ENCODE measurements at regions not wholly inside any gene's neighbourhood (a gene's known extent, or its start where the extent isn't known, plus 50 kb on each side); places are given as distances from the start of the nearest gene placed in this dataset.

DNA sequence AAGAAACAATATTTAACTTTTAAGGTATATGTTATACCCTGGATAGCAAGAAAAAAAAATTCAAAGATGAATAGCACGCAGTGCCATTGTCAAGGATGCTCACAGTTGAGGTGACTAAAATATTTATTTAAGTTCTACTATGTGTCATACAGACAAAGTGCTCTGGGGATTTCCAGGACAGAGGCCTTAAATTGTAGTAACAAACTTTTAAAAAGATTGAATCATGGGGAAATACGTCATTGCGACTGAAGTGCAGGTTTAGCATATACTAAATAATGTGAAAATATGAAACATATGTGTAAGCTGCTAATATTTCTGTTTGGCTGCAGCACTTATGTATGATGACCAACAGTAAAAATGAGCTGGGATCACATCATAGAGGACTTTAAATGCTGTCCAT lies 748.0 kb upstream of the PCDH7 start:
- no peak for TF ChIP-seq EZH2phosphoT487 (IDR thresholded peaks at IDR 0.05; ENCODE audit: borderline replicate concordance, low read depth, low read length)
- TF ChIP-seq, protein P1, sequence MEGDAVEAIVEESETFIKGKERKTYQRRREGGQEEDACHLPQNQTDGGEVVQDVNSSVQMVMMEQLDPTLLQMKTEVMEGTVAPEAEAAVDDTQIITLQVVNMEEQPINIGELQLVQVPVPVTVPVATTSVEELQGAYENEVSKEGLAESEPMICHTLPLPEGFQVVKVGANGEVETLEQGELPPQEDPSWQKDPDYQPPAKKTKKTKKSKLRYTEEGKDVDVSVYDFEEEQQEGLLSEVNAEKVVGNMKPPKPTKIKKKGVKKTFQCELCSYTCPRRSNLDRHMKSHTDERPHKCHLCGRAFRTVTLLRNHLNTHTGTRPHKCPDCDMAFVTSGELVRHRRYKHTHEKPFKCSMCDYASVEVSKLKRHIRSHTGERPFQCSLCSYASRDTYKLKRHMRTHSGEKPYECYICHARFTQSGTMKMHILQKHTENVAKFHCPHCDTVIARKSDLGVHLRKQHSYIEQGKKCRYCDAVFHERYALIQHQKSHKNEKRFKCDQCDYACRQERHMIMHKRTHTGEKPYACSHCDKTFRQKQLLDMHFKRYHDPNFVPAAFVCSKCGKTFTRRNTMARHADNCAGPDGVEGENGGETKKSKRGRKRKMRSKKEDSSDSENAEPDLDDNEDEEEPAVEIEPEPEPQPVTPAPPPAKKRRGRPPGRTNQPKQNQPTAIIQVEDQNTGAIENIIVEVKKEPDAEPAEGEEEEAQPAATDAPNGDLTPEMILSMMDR (conservative IDR thresholded peaks at IDR 0.05; ENCODE audit: low read length), result no peak
- Histone ChIP-seq H3K36me3 (ENCODE audit: insufficient read depth, low read length) (no peaks in the 10 kb centered on the region), H3K79me2 (ENCODE audit: insufficient read depth, low read depth, low read length) (no peaks in the 10 kb centered on the region), H3K4me3 (ENCODE audit: low read depth, low read length, poor library complexity, severe bottlenecking) (no peak overlapping the region), H4K20me1 (ENCODE audit: insufficient read depth, low read length) (no peaks in the 10 kb centered on the region), H3K27ac (ENCODE audit: low read depth, low read length, poor library complexity, severe bottlenecking) (no peak overlapping the region), H3K4me1 (ENCODE audit: insufficient read depth, low read length, poor library complexity, severe bottlenecking) (no peaks in the 10 kb centered on the region), H3K9me3 (ENCODE audit: low read length) (no peaks in the 10 kb centered on the region), H3K9me2 (ENCODE audit: insufficient read depth, low read length) (no peaks in the 10 kb centered on the region), H3K4me2 (ENCODE audit: low read length) (no peak overlapping the region), H2AFZ (ENCODE audit: low read length) (no peak overlapping the region)
- no TSS peak for BruUV-seq (replicated peaks)
- intact Hi-C loops (cut with micrococcal nuclease; ENCODE audit: unreplicated experiment), result no loop called here
- POLR2A ChIA-PET, result no interaction called here
- no peak for DNase-seq (ENCODE audit: low spot score)
- CTCF ChIA-PET (ENCODE audit: unreplicated experiment), result no interaction called here

DNA sequence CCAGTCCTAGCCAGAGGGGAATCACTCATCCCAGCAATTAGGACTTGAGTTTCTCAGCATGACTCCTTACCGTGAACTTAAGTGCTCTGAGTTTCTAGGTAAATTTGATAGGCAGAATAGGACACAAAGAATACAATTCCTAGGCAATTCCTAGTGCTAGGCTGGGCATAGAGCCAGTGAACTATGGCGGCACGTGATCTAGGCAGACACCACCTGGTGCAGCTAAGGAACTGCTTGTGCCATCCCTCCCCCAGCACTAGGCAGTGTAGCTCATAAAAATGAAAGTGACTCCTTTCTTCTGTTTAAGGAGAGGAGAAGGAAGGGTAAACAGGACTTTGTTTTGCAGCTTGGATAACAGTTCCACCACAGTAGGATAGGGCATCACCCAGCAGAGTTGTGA lies 736.3 kb upstream of the PCDH7 start:
- Histone ChIP-seq H3K4me1 (ENCODE audit: insufficient read depth, low read length, poor library complexity, severe bottlenecking) (no peaks in the 10 kb centered on the region), H3K4me2 (ENCODE audit: low read length) (no peak overlapping the region), H3K36me3 (ENCODE audit: insufficient read depth, low read length) (no peaks in the 10 kb centered on the region), H3K4me3 (ENCODE audit: low read depth, low read length, poor library complexity, severe bottlenecking) (no peak overlapping the region), H3K27ac (ENCODE audit: low read depth, low read length, poor library complexity, severe bottlenecking) (no peak overlapping the region), H4K20me1 (ENCODE audit: insufficient read depth, low read length) (no peaks in the 10 kb centered on the region), H3K9me3 (ENCODE audit: low read length) (no peaks in the 10 kb centered on the region), H3K79me2 (ENCODE audit: insufficient read depth, low read depth, low read length) (no peaks in the 10 kb centered on the region), H3K9me2 (ENCODE audit: insufficient read depth, low read length) (no peaks in the 10 kb centered on the region), H2AFZ (ENCODE audit: low read length) (no peak overlapping the region)
- no peak for DNase-seq (ENCODE audit: low spot score)
- ChIA-PET POLR2A (no interaction called here), CTCF (ENCODE audit: unreplicated experiment) (interaction anchor here (0.6 kb wide), 1 partner anchor 8 kb away, joined by 3 read pairs; no protein-coding TSS in a partner anchor)
- no TSS peak for BruUV-seq (replicated peaks)
- TF ChIP-seq, protein P1 (conservative IDR thresholded peaks at IDR 0.05; ENCODE audit: low read length), result no peak
- TF ChIP-seq EZH2phosphoT487 (IDR thresholded peaks at IDR 0.05; ENCODE audit: borderline replicate concordance, low read depth, low read length), result no peak
- intact Hi-C loops (cut with micrococcal nuclease; ENCODE audit: unreplicated experiment), result no loop called here

DNA sequence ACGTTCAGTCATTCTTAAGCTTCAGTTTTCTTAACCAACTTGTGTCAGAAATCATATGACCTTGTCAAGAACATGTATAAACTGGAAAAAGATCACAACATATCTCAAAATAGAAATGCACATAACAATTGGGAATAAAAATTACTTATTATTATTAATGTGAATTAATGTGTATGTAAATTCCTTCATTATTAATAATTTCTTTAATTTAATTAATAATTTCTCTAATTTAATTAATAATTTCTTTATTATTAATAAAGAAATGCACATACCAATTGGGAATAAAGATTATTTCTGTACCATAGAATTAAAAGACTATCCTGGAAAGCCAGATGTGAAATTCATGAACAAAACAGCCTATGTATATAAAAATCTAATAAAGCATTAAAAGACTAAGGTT lies 718.5 kb upstream of the PCDH7 start:
- POLR2A ChIA-PET, result no interaction called here
- TF ChIP-seq, protein P1 (conservative IDR thresholded peaks at IDR 0.05; ENCODE audit: low read length), result no peak
- Histone ChIP-seq H4K20me1 (ENCODE audit: insufficient read depth, low read length) (no peaks in the 10 kb centered on the region), H3K9me3 (ENCODE audit: low read length) (no peaks in the 10 kb centered on the region), H3K9me2 (ENCODE audit: insufficient read depth, low read length) (no peaks in the 10 kb centered on the region), H3K36me3 (ENCODE audit: insufficient read depth, low read length) (no peaks in the 10 kb centered on the region), H3K4me3 (ENCODE audit: low read depth, low read length, poor library complexity, severe bottlenecking) (no peak overlapping the region), H3K4me2 (ENCODE audit: low read length) (no peak overlapping the region), H3K79me2 (ENCODE audit: insufficient read depth, low read depth, low read length) (no peaks in the 10 kb centered on the region), H3K27ac (ENCODE audit: low read depth, low read length, poor library complexity, severe bottlenecking) (no peak overlapping the region), H2AFZ (ENCODE audit: low read length) (no peak overlapping the region), H3K4me1 (ENCODE audit: insufficient read depth, low read length, poor library complexity, severe bottlenecking) (no peaks in the 10 kb centered on the region)
- CTCF ChIA-PET (ENCODE audit: unreplicated experiment), result no interaction called here
- BruUV-seq (replicated peaks), result no TSS peak
- DNase-seq (ENCODE audit: low spot score), result no peak
- intact Hi-C loops (cut with micrococcal nuclease; ENCODE audit: unreplicated experiment), result no loop called here
